ENCODE measurements at regions not wholly inside any gene's neighbourhood (a gene's known extent, or its start where the extent isn't known, plus 50 kb on each side); places are given as distances from the start of the nearest gene placed in this dataset.
"Not testable (repeated sequence)": the region's sequence is repeated elsewhere in the genome, so short reads cannot be mapped to it uniquely, and the experiment has no call there.

DNA sequence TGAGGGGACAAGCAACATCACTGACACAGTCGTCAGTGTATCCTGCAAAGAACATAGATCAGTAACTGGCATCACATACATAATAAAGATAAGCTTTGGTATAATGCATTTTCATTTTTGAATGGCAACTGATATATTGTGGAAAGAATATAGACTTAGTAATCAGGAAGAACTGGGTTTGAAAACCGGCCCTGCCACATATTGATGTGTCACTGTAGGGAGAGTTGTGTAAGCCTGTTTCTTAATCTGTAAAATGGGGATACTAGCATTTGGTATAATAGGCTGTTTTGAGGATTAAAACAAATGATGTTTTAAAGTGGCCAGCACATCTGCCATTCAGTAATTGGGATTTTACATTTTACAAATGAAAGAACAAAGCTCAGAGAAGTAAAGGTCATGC, 277.8 kb upstream of the CNTNAP5 start:
- Mint-ChIP-seq H3K27me3 (ENCODE audit: low read depth) (no peaks in the 10 kb centered on the region), H3K4me3 (no peak overlapping the region), H3K36me3 (ENCODE audit: low read depth) (no peaks in the 10 kb centered on the region), H3K4me1 (ENCODE audit: low read depth) (no peaks in the 10 kb centered on the region), H3K9me3 (peaks cover 4% of the 10 kb centered on the region), H3K27ac (no peak overlapping the region)

DNA sequence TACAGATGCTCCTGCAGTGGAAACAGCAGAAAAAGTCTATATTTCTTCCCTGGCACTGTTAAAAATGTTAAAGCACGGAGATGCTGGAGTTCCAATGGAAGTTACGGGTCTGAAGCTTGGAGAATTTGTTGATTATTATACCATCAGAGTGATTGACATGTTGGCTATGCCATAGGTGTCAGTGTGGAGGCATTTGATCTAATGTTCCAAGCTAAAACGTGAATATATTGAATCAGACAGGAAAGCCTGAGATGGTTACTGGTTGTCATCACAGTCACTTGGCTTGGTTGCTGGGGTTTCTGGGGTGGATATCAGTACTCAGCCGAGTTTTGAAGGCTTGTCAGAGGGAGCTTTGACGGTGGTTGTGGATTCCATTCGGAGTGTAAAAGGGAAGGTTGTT, 262.9 kb upstream of the CNTNAP5 start:
- Mint-ChIP-seq H3K9me3 (peaks cover 17% of the 10 kb centered on the region), H3K27ac (no peak overlapping the region)

DNA sequence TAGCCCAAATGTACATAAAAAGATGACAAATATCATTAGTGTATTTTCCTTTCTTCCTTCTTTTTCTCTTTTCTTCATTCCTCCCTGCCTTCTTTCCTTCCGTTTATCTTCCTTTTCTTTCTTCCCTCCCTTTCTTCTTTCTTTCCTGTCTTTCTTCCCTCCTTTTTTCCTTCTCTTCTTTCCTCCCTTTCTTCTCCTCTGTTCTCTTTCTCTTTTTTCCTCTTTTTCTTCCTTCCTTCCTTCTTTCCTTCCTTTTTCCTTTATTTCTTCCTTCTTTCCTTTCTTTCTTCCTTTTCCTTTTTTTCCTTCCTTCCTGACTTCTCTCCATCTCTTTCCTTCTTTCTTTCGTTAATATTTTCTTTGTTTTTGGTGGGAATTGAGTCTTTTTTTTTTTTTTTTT, 256.9 kb upstream of the CNTNAP5 start:
- H3K4me3 Mint-ChIP-seq = no peak overlapping the region
- H3K4me1 Mint-ChIP-seq (ENCODE audit: low read depth) = no peaks in the 10 kb centered on the region
- no peak overlapping the region for H3K27ac Mint-ChIP-seq
- no peaks in the 10 kb centered on the region for H3K27me3 Mint-ChIP-seq (ENCODE audit: low read depth)
- no peaks in the 10 kb centered on the region for H3K9me3 Mint-ChIP-seq
- no peaks in the 10 kb centered on the region for H3K36me3 Mint-ChIP-seq (ENCODE audit: low read depth)

More for the DNA sequence above, 262.9 kb upstream of the CNTNAP5 start:
- Mint-ChIP-seq H3K27me3 (ENCODE audit: low read depth) (no peaks in the 10 kb centered on the region), H3K4me3 (no peak overlapping the region), H3K4me1 (ENCODE audit: low read depth) (no peaks in the 10 kb centered on the region), H3K36me3 (ENCODE audit: low read depth) (no peaks in the 10 kb centered on the region)

DNA sequence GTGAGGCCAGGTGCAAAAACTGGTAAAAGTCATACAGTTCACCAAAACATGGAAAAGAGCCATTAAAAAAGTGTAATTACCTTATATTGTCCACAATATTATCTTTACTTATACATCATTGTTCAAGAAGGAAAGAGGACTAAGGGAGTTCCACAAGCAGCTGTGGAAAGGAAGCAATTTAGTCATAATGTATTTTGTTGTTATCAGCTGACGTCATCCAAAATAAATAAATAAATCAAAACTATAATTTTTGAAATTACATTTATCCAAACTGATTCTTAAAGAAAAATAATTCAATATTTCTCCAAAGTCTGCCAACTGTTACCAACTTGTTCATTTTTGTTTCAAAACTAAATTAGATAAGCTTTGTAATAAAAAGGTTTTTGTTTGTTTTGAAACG, 256.1 kb upstream of the CNTNAP5 start:
- no peaks in the 10 kb centered on the region for H3K27me3 Mint-ChIP-seq (ENCODE audit: low read depth)
- H3K9me3 Mint-ChIP-seq = no peaks in the 10 kb centered on the region
- H3K27ac Mint-ChIP-seq = no peak overlapping the region
- no peaks in the 10 kb centered on the region for H3K36me3 Mint-ChIP-seq (ENCODE audit: low read depth)
- H3K4me1 Mint-ChIP-seq (ENCODE audit: low read depth) = no peaks in the 10 kb centered on the region
- no peak overlapping the region for H3K4me3 Mint-ChIP-seq

DNA sequence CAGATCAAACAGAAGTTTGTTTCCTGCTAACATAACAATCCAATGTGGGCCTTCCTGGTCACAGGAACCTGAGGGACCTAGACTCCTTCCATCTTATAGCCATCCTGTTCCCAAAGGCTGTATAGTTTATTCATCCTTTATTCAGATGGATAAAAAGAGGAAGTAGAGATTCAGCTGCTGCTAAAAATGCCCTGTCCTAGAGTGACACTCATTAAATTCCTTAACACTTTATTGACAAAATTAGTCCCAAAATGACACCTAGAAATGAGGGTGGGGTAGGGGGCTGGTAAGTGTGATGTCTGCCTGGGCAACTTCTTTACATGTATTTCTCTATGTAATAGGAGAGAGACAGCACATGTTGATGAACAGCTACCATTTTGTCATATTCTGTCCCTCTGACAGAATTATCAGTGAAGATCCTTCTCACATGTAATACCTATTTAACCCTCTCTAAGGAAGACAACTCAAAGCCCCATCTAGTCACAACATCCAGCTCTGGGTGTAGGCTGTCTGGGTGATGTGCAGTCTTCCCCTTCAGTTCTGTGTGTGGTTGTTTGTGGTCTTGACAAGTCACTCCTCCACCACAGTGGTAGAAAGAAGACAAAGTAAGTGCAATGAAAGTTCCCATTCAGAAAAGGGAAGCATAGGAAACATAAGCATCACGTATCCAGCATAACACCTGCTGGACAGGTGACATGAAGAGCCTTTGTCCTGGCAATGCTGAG, 253.9 kb upstream of the CNTNAP5 start:
- Mint-ChIP-seq H3K27me3 (ENCODE audit: low read depth) (no peaks in the 10 kb centered on the region), H3K4me1 (ENCODE audit: low read depth) (no peaks in the 10 kb centered on the region), H3K4me3 (no peak overlapping the region), H3K9me3 (no peaks in the 10 kb centered on the region), H3K27ac (no peak overlapping the region), H3K36me3 (ENCODE audit: low read depth) (no peaks in the 10 kb centered on the region)

DNA sequence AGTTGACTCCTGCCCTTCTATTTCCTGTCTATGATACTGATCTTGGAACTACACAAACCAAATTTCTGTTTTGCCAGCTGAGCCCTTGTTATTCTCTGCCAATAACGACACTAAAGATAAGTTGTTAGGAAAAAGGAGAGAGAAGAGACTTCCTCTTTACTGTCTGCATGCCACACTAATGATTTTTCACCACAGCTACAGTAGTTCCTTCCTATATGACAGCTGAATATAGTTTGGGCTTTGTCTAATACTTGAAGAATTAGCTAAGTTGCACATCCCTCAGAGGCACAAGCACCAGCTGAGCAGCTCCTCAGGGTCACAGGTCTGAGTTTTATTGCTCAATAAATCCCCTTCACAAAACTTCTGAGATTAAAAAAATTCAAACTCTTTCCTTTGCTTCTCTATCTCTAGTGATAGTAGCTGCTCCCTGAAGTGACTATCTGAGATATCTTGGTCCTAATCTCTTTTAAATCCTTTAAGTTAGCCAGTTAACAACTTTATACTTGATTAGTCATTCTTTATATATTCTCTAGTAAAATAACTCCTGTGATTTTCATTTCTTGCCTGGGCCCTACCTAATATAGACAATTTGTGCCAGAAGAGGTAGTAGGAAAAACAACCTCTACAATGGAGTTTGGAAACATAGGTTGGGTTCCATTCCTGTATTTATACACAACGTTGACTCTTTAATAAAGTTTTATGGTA, 253.0 kb upstream of the CNTNAP5 start:
- H3K36me3 Mint-ChIP-seq (ENCODE audit: low read depth) = no peaks in the 10 kb centered on the region
- no peak overlapping the region for H3K27ac Mint-ChIP-seq
- H3K9me3 Mint-ChIP-seq = no peaks in the 10 kb centered on the region
- H3K27me3 Mint-ChIP-seq (ENCODE audit: low read depth) = no peaks in the 10 kb centered on the region
- no peak overlapping the region for H3K4me3 Mint-ChIP-seq
- no peaks in the 10 kb centered on the region for H3K4me1 Mint-ChIP-seq (ENCODE audit: low read depth)

DNA sequence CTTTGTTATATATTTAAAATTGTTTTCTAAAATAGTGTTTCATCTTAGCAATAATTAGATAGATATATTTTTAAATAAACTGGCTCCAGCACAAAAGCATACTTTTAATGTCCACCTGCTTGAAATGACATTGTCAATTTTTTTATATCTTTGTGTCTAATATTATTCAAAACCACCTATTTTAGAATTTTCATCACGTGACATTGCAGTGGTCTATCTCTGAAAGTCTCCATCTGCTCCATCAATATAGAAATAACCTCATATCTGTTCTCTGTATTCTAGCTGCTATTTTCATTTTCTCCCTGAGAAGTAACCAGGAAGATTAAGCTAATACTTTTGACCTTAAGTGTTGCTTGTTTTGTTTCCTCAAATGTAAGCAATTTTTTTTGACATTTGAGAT, 248.0 kb upstream of the CNTNAP5 start:
- Mint-ChIP-seq H3K36me3 (ENCODE audit: low read depth) (no peaks in the 10 kb centered on the region), H3K4me3 (no peak overlapping the region), H3K27me3 (ENCODE audit: low read depth) (no peaks in the 10 kb centered on the region), H3K9me3 (peaks cover 5% of the 10 kb centered on the region), H3K27ac (no peak overlapping the region), H3K4me1 (ENCODE audit: low read depth) (no peaks in the 10 kb centered on the region)

DNA sequence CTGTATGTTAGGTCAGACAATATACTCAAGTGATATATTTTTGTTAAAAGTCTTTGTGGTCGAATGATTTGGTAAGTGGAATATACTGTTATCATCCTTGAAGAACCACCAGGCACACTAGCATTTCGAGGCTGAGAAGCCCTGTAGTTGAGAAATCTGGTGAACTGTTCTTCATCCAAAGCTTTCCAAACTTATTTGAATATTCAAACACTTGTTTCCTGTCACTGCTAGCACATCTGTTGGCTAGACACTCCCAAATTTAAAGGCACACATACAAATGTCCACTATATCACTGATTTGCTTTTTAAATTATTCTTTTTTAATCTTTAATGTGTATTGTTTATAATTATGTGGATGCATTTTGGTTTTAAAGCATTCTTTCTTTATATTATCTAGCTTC, 241.9 kb upstream of the CNTNAP5 start:
- Mint-ChIP-seq H3K9me3 (peaks cover 16% of the 10 kb centered on the region), H3K27me3 (ENCODE audit: low read depth) (no peaks in the 10 kb centered on the region), H3K27ac (no peak overlapping the region), H3K4me1 (ENCODE audit: low read depth) (no peaks in the 10 kb centered on the region), H3K36me3 (ENCODE audit: low read depth) (no peaks in the 10 kb centered on the region), H3K4me3 (no peak overlapping the region)

DNA sequence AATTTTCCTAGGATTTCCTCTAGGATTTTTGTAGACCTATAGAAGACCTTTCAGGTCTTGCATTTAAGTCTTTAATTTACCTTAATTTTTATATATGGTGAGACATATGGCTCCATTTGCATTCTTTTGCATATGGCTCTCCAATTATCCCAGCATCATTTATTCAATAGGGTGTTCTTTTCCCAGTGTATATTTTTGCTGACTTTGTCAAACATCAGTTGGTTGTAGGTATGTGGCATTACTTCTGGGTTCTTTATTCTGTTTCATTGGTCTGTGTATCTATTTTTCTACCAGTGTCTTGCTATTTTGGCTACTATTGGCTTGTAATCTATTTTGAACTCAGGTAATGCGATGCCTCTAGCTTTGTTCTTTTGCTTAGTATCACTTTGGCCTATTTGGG, 239.8 kb upstream of the CNTNAP5 start:
- no peaks in the 10 kb centered on the region for H3K27me3 Mint-ChIP-seq (ENCODE audit: low read depth)
- no peaks in the 10 kb centered on the region for H3K4me1 Mint-ChIP-seq (ENCODE audit: low read depth)
- H3K36me3 Mint-ChIP-seq (ENCODE audit: low read depth) = no peaks in the 10 kb centered on the region
- no peak overlapping the region for H3K4me3 Mint-ChIP-seq
- H3K27ac Mint-ChIP-seq = no peak overlapping the region
- H3K9me3 Mint-ChIP-seq = peaks cover 11% of the 10 kb centered on the region

DNA sequence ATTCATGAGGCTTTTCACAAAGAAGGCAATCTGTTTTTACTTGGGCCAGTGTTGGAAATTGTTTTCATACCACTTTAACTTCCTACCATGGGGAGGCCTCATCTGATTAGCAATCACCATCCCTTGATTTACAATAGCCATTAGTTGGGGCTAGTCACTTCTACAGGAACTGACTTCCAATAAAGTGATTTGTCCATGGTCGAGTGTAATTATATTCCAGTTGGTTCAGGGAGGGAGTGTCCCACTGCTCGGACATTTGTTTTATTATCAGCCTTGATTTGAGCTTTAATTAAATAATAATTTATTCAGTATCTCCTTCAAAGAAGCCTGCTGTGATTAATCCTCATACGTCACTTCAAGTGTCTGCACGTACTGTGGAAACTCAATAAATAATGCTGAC, 233.9 kb upstream of the CNTNAP5 start:
- Mint-ChIP-seq H3K9me3 (peaks cover 10% of the 10 kb centered on the region), H3K36me3 (ENCODE audit: low read depth) (no peaks in the 10 kb centered on the region), H3K27ac (no peak overlapping the region), H3K4me3 (no peak overlapping the region), H3K27me3 (ENCODE audit: low read depth) (no peaks in the 10 kb centered on the region), H3K4me1 (ENCODE audit: low read depth) (no peaks in the 10 kb centered on the region)

DNA sequence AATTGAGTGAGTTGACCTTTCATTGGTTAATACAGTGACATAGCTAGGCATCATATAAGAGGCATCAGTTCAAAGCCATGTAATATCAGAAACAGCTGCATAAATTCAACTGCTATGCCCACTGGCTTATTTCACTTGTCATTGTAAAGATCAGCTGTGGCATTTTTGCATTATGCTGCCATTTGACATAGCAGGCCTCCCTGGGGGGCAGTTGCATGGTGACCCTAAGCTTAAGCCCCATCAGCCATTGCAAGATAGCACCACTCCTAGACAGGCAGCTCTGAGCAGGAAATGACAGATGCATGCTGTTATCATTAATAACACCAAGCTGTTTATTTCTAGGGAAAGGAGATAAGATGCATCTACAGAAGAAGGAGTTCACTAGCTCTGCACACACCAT, 233.4 kb upstream of the CNTNAP5 start:
- Mint-ChIP-seq H3K4me1 (ENCODE audit: low read depth) (no peaks in the 10 kb centered on the region), H3K36me3 (ENCODE audit: low read depth) (no peaks in the 10 kb centered on the region)

DNA sequence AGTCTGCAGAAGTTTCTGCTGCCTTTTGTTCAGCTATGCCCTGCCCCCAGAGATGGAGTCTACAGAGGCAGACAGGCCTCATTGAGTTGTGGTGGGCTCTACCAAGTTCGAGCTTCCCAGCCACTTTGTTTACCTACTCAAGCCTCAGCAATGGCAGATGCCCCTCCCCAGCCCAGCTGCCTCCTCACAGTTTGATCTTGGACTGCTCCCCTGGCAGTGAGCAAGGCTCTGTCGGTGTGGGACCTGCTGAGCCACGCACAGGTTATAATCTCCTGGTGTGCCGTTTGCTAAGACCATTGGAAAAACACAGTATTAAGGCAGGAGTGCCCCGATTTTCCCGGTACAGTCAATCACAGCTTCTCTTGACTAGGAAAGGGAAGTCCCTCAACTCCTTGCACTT, 221.0 kb upstream of the CNTNAP5 start:
- not testable (repeated sequence) for H3K27me3 Mint-ChIP-seq (ENCODE audit: low read depth); H3K36me3 Mint-ChIP-seq (ENCODE audit: low read depth); H3K4me1 Mint-ChIP-seq (ENCODE audit: low read depth); H3K4me3 Mint-ChIP-seq; H3K27ac Mint-ChIP-seq
- peaks cover 55% of the 10 kb centered on the region for H3K9me3 Mint-ChIP-seq

More for the DNA sequence above, 233.4 kb upstream of the CNTNAP5 start:
- no peaks in the 10 kb centered on the region for H3K27me3 Mint-ChIP-seq (ENCODE audit: low read depth)
- H3K27ac Mint-ChIP-seq = no peak overlapping the region
- no peak overlapping the region for H3K4me3 Mint-ChIP-seq
- H3K9me3 Mint-ChIP-seq = peaks cover 10% of the 10 kb centered on the region

DNA sequence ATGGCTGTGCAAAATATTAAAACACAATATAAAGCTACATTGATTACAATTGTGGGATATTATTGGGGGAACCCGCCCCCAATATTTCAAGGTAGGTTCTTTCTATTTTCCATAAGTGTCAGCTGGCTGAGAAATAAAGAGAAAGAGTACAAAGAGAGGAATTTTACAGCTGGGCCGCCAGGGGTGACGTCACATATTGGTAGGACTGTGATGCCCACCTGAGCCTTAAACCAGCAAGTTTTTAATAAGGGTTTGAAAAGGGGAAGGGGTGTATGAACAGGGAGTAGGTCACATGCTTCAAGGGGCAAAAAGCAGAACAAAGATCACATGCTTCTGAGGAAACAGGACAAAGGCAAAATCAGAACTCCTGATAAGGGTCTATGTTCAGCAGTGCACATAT, 219.3 kb upstream of the CNTNAP5 start:
- not testable (repeated sequence) for H3K27ac Mint-ChIP-seq; H3K4me1 Mint-ChIP-seq (ENCODE audit: low read depth)
- peaks cover 61% of the 10 kb centered on the region for H3K9me3 Mint-ChIP-seq

DNA sequence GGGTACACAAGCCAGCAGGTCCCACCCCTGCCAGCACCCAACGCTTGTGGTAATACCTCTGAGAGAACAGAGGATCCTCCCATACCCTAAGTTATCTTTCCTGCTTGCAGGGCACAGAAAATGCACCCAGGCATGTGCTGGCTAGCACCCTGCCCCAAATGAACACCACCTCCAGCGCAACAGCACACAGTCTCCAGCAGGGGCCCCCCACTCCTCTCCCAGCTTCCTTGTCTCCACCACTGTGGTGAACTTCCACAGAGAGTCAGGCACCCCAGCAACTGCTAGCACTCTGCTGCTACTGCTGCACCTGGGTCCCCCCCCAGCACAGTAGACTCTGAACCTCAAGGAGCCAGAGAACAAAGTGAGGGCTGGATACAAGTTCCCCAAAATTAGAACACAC, 216.8 kb upstream of the CNTNAP5 start:
- Mint-ChIP-seq H3K36me3 (ENCODE audit: low read depth) (no peaks in the 10 kb centered on the region), H3K27me3 (ENCODE audit: low read depth) (no peaks in the 10 kb centered on the region), H3K4me1 (ENCODE audit: low read depth) (no peaks in the 10 kb centered on the region), H3K4me3 (no peak overlapping the region), H3K9me3 (peaks cover 53% of the 10 kb centered on the region), H3K27ac (no peak overlapping the region)

More for the DNA sequence above, 219.3 kb upstream of the CNTNAP5 start:
- not testable (repeated sequence) for H3K4me3 Mint-ChIP-seq; H3K36me3 Mint-ChIP-seq (ENCODE audit: low read depth); H3K27me3 Mint-ChIP-seq (ENCODE audit: low read depth)

DNA sequence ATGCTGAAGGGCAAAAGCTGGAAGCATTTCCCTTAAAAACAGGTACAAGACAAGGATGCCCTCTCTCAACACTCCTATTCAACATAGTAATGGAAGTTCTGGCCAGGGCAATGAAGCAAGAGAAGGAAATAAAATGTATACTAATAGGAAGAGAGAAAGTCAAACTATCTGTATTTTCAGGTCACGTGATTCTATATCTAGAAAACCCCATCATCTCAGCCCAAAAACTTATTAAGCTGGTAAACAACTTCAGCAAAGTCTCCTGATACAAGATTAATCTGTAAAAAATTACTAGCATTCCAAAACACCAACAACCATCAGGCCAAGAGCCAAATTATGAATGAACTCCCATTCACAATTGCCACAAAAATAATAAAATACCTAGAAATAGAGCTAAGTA, 213.2 kb upstream of the CNTNAP5 start:
- no peaks in the 10 kb centered on the region for H3K4me1 Mint-ChIP-seq (ENCODE audit: low read depth)
- H3K9me3 Mint-ChIP-seq = peaks cover 31% of the 10 kb centered on the region
- no peak overlapping the region for H3K27ac Mint-ChIP-seq
- H3K4me3 Mint-ChIP-seq = no peak overlapping the region
- H3K36me3 Mint-ChIP-seq (ENCODE audit: low read depth) = no peaks in the 10 kb centered on the region
- no peaks in the 10 kb centered on the region for H3K27me3 Mint-ChIP-seq (ENCODE audit: low read depth)

Measured in T-helper 1 cell treated with Interleukin-12 subunit alpha and Interleukin-12 subunit beta and Interleukin-4 antibody, amounts not matched to agents 30 μg/mL and 1 μg/mL, for 36 hours (primary cell).